D721Med (cell line): ENCODE measurements at regions not wholly inside any gene's neighbourhood (a gene's known extent, or its start where the extent isn't known, plus 50 kb on each side); places are given as distances from the start of the nearest gene placed in this dataset.

ENCODE experiments used
- DNase-seq: peaks from one replicate; pipeline ENCODE4 v3.0.0; 2011; ENCODE audit warnings: low spot score; ENCODE audit not compliant: insufficient read length
- FAIRE-seq: peaks from 2 replicates; lab custom pipeline; 2011; peaks lifted over from hg19 to GRCh38; lab: Jason Lieb, UNC
- CTCF ChIP-seq: IDR thresholded peaks from 2 replicates; pipeline ENCODE4 v1.5.1; 2012; ENCODE audit warnings: mild to moderate bottlenecking, control low read depth; ENCODE audit not compliant: insufficient read depth; ENCODE audit errors: missing control alignments

DNA sequence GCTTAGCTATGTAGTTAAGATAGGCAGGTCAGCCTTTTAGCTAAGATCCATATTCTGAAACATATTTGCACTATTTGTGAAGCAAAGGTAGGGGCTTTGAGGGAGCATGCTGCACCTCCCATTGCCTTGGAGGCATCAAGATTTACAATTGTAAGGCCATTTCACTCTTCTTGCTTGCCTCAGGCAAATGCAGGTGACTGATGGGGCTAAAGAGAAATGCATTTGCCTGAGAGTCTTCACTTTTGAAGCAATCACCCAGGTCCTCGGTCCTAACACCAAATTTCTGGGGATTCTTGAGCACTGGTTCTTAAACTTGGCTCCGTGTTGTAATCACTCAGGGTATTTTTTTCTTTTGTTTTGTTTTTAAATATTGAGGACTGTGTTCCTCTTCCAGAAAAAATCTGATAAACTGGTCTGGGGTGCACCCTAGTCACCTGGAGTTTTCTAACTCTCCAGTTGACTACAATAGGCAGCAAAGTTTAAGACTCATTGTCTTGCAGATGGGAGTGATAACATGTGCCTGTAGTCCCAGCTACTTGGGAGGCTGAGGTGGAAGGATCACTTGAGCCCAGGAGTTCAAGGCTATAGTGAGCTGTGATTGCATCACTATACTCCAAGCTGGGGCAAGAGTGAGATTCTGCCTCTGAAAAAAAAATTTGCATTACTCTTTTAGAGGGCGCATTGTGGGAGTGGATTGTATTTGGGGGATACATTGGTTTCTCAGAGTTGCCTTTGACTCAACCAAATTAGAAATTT, 68.1 kb downstream of the EOMES start:
- no peak for DNase-seq
- no peak for TF ChIP-seq CTCF
- FAIRE-seq, result no peak

GRCh38 chr3:27649277-27649676, 72.8 kb downstream of the EOMES start:
- no peak for FAIRE-seq
- no peak for DNase-seq
- TF ChIP-seq CTCF, result no peak

DNA sequence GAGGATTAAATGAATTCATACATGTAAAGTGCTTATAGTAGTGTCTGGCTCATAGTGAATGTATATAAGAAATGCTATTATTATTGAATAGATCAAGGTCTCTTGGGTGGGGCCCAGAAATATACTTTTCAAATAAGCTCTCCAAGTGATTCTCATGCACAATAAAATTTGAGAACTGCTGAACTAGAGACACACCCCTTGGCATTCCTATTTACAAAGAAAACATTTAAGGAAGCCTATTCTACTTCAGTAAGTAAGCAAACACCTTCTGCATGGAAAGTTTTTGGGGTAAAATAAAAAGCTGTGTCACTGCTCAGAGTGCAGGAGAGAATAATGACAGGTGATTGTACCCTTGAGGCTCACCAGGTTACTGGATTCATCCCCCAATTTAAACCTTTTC, 75.2 kb downstream of the EOMES start:
- TF ChIP-seq CTCF, result no peak
- DNase-seq (no peak), FAIRE-seq (no peak)

DNA sequence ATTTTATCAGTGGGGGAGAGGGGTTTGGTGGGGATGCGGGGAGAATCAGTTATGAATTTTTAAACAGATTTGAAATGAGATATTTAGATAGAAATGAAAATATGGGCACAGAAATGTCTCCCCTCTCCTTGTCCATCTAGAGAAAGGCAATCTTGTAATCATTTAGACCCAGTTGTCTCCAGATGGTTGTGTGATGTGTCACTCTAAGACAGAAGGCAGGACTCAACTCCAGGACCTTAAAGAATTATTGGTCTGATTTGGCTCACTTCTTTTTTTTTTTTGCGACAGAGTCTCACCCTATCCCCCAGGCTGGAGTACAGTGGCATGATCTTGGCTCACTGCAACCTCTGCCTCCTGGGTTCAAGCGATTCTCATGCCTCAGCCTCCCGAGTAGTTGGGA, 77.2 kb downstream of the EOMES start:
- no peak for TF ChIP-seq CTCF
- FAIRE-seq (no peak), DNase-seq (no peak)

- no peak for FAIRE-seq
- TF ChIP-seq CTCF, result no peak
- no peak for DNase-seq
Observed at GRCh38 chr3:27643355-27643754, 78.8 kb downstream of the EOMES start.

GRCh38 chr3:27642796-27643195, 79.3 kb downstream of the EOMES start:
- DNase-seq (no peak), FAIRE-seq (no peak)
- no peak for TF ChIP-seq CTCF

GRCh38 chr3:27641888-27642601, 80.1 kb downstream of the EOMES start:
- no peak for TF ChIP-seq CTCF
- FAIRE-seq, result no peak
- DNase-seq, result no peak
